H1 (cell line): ENCODE measurements at regions not wholly inside any gene's neighbourhood (a gene's known extent, or its start where the extent isn't known, plus 50 kb on each side); places are given as distances from the start of the nearest gene placed in this dataset.

Experiments used
- CREB1 ChIP-seq: IDR thresholded peaks from 2 replicates; pipeline ENCODE4 v1.6.1; 2012; ENCODE audit warnings: inconsistent platforms
- FOSL1 ChIP-seq: IDR thresholded peaks from 2 replicates; pipeline ENCODE4 v1.6.1; 2011; ENCODE audit warnings: mild to moderate bottlenecking, low read depth, low read length, moderate library complexity; ENCODE audit not compliant: insufficient read depth
- RXRA ChIP-seq: IDR thresholded peaks from 2 replicates; pipeline ENCODE4 v1.6.1; 2011; ENCODE audit warnings: low read depth, mild to moderate bottlenecking, low read length, moderate library complexity; ENCODE audit not compliant: insufficient read depth

- TF ChIP-seq FOSL1: no peak
- no peak for TF ChIP-seq RXRA
- no peak for TF ChIP-seq CREB1
Measured at GRCh38 chr1:229180161-229180560, 90.8 kb upstream of the RAB4A start (continued).
